HEK293 (cell line): ENCODE measurements at regions not wholly inside any gene's neighbourhood (a gene's known extent, or its start where the extent isn't known, plus 50 kb on each side); places are given as distances from the start of the nearest gene placed in this dataset.

ENCODE experiments used
- SP7 ChIP-seq: fragments of 450-650 bp; formaldehyde crosslinking; IDR thresholded peaks from 2 replicates; pipeline ENCODE4 v1.5.1; 2016; ENCODE audit warnings: missing biosample characterization, missing genetic modification characterization
- YY1 ChIP-seq: fragments of 450-650 bp; formaldehyde crosslinking; IDR thresholded peaks from 2 replicates; pipeline ENCODE4 v1.5.1; 2018; ENCODE audit warnings: missing biosample characterization, missing genetic modification characterization
- ZBTB7A ChIP-seq: fragments of 450-650 bp; formaldehyde crosslinking; IDR thresholded peaks from 2 replicates; pipeline ENCODE4 v1.5.1; 2016; ENCODE audit warnings: low read depth, missing biosample characterization, missing genetic modification characterization
- ZFP37 ChIP-seq: fragments of 450-650 bp; formaldehyde crosslinking; IDR thresholded peaks from 2 replicates; pipeline ENCODE4 v1.5.1; 2016; ENCODE audit warnings: missing biosample characterization, missing genetic modification characterization
- ZNF146 ChIP-seq: fragments of 450-650 bp; formaldehyde crosslinking; IDR thresholded peaks from 2 replicates; pipeline ENCODE4 v1.5.1; 2016; ENCODE audit warnings: missing biosample characterization, missing genetic modification characterization
- ZNF426 ChIP-seq: fragments of 450-650 bp; formaldehyde crosslinking; IDR thresholded peaks from 2 replicates; pipeline ENCODE4 v1.5.1; 2017; ENCODE audit warnings: missing biosample characterization, missing genetic modification characterization, mild to moderate bottlenecking, inconsistent platforms, moderate library complexity
- ZNF626 ChIP-seq: fragments of 450-650 bp; sonication (Bioruptor Pico); formaldehyde crosslinking; IDR thresholded peaks from 2 replicates; pipeline ENCODE4 v1.5.1; 2018; ENCODE audit warnings: missing biosample characterization, missing genetic modification characterization, inconsistent platforms
- TF ChIP-seq, protein P1 (sequence below): fragments of 450-650 bp; formaldehyde crosslinking; IDR thresholded peaks from 2 replicates; pipeline ENCODE4 v1.5.1; 2016; ENCODE audit warnings: missing biosample characterization, missing genetic modification characterization
- TF ChIP-seq, protein P2 (sequence below): fragments of 450-650 bp; formaldehyde crosslinking; IDR thresholded peaks from 2 replicates; pipeline ENCODE4 v1.5.1; 2016; ENCODE audit warnings: missing biosample characterization, missing genetic modification characterization
- TF ChIP-seq, protein P3 (sequence below): fragments of 450-650 bp; formaldehyde crosslinking; IDR thresholded peaks from 2 replicates; pipeline ENCODE4 v1.5.1; 2016; ENCODE audit warnings: missing biosample characterization, missing genetic modification characterization

DNA sequence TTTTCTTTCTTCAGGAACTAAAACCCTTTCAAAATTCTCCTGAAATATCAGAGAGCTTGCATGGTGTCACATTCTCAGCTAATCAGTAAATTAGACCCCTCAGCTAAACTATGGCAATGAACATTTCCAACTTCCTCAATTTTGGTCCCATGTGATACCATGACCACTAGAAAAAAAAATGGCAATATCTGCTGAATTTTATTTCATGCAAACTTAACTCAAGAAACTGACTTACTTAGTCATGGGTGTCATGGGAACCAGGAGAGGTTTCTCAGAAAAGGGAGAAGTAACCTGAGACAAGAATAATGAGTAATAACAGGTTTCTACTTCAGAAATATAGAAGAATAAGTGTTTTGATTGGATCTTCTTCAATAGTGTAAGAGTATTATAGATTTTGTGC is 784.6 kb upstream of the ALCAM start:
- TF ChIP-seq, protein P1, sequence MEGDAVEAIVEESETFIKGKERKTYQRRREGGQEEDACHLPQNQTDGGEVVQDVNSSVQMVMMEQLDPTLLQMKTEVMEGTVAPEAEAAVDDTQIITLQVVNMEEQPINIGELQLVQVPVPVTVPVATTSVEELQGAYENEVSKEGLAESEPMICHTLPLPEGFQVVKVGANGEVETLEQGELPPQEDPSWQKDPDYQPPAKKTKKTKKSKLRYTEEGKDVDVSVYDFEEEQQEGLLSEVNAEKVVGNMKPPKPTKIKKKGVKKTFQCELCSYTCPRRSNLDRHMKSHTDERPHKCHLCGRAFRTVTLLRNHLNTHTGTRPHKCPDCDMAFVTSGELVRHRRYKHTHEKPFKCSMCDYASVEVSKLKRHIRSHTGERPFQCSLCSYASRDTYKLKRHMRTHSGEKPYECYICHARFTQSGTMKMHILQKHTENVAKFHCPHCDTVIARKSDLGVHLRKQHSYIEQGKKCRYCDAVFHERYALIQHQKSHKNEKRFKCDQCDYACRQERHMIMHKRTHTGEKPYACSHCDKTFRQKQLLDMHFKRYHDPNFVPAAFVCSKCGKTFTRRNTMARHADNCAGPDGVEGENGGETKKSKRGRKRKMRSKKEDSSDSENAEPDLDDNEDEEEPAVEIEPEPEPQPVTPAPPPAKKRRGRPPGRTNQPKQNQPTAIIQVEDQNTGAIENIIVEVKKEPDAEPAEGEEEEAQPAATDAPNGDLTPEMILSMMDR (tag by site-specific recombination): no peak
- TF ChIP-seq, protein P2, sequence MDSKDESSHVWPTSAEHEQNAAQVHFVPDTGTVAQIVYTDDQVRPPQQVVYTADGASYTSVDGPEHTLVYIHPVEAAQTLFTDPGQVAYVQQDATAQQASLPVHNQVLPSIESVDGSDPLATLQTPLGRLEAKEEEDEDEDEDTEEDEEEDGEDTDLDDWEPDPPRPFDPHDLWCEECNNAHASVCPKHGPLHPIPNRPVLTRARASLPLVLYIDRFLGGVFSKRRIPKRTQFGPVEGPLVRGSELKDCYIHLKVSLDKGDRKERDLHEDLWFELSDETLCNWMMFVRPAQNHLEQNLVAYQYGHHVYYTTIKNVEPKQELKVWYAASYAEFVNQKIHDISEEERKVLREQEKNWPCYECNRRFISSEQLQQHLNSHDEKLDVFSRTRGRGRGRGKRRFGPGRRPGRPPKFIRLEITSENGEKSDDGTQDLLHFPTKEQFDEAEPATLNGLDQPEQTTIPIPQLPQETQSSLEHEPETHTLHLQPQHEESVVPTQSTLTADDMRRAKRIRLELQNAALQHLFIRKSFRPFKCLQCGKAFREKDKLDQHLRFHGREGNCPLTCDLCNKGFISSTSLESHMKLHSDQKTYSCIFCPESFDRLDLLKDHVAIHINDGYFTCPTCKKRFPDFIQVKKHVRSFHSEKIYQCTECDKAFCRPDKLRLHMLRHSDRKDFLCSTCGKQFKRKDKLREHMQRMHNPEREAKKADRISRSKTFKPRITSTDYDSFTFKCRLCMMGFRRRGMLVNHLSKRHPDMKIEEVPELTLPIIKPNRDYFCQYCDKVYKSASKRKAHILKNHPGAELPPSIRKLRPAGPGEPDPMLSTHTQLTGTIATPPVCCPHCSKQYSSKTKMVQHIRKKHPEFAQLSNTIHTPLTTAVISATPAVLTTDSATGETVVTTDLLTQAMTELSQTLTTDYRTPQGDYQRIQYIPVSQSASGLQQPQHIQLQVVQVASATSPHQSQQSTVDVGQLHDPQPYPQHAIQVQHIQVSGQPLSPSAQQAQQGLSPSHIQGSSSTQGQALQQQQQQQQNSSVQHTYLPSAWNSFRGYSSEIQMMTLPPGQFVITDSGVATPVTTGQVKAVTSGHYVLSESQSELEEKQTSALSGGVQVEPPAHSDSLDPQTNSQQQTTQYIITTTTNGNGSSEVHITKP (tag by site-specific recombination): no peak
- no peak for TF ChIP-seq ZFP37 (tag by site-specific recombination)
- TF ChIP-seq ZNF426 (tag by site-specific recombination): no peak
- TF ChIP-seq ZNF146 (tag by site-specific recombination): no peak
- TF ChIP-seq ZBTB7A (tag by site-specific recombination): no peak
- TF ChIP-seq, protein P3, sequence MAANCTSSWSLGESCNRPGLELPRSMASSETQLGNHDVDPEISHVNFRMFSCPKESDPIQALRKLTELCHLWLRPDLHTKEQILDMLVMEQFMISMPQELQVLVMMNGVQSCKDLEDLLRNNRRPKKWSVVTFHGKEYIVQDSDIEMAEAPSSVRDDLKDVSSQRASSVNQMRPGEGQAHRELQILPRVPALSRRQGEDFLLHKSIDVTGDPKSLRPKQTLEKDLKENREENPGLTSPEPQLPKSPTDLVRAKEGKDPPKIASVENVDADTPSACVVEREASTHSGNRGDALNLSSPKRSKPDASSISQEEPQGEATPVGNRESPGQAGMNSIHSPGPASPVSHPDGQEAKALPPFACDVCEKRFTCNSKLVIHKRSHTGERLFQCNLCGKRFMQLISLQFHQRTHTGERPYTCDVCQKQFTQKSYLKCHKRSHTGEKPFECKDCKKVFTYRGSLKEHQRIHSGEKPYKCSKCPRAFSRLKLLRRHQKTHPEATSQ (tag by site-specific recombination): no peak
- no peak for TF ChIP-seq ZNF626 (tag by site-specific recombination)
- no peak for TF ChIP-seq SP7
- TF ChIP-seq YY1 (tag by site-specific recombination): no peak
